KBM-7 (cell line): ENCODE measurements at regions not wholly inside any gene's neighbourhood (a gene's known extent, or its start where the extent isn't known, plus 50 kb on each side); places are given as distances from the start of the nearest gene placed in this dataset.
A peak's percentile ranks its signal among the peaks of the same experiment; 100 is the strongest.

Experiments used
- DNase-seq: peaks from one replicate; pipeline ENCODE4 v3.0.0-alpha.2; 2015
- in situ Hi-C: fragments of 300-500 bp; cut with MboI; formaldehyde crosslinking; loops from 2 replicates; pipeline ENCODE4 v1.14.3; 2020; ENCODE audit warnings: low sequenced_read_pairs, low pct_unique_long_range_greater_than_20kb, mixed read lengths

DNA sequence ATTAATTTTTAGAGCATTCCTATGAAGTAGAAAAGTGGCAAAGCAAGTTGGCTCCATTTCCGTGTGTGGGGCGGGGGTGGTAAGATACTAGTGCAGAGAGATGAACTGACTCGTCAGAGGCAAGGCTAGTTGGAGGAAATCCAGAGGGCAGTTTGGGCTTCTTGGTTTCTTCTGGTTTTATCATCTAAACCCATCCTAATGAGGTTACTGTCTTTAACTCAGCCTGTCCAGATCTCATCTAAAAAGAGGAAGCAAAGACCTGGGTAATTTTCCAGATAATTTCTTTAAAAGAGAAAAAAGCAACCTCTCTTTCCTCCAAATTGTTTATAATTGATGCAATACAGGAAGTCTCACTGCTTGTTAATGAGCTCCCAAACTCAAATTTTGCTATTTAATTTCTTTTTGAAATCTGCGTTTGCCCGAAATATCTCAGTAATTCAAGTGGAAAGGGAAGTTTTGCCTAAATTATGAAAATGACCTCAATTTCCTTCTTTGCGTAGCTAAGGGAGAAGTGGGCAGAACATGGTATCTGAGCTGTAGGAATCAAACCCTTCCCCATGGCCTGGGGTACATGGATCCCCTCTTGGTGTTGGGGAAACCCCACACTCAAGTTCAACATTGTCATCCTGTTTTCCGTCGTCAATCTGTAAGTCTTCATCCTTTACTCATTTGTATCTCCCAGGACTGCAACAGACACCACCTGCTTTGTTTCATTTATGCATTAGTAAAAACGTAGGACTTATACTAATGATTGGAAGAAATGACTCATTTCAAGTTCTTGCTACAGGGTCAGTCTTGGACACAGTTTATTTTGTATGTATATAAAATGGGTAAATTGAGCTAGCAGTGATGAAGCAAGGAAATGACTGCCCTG lies 89.1 kb upstream of the KLF7 start:
- in situ Hi-C loops = no loop called here
- DNase-seq = peak; percentile 68

DNA sequence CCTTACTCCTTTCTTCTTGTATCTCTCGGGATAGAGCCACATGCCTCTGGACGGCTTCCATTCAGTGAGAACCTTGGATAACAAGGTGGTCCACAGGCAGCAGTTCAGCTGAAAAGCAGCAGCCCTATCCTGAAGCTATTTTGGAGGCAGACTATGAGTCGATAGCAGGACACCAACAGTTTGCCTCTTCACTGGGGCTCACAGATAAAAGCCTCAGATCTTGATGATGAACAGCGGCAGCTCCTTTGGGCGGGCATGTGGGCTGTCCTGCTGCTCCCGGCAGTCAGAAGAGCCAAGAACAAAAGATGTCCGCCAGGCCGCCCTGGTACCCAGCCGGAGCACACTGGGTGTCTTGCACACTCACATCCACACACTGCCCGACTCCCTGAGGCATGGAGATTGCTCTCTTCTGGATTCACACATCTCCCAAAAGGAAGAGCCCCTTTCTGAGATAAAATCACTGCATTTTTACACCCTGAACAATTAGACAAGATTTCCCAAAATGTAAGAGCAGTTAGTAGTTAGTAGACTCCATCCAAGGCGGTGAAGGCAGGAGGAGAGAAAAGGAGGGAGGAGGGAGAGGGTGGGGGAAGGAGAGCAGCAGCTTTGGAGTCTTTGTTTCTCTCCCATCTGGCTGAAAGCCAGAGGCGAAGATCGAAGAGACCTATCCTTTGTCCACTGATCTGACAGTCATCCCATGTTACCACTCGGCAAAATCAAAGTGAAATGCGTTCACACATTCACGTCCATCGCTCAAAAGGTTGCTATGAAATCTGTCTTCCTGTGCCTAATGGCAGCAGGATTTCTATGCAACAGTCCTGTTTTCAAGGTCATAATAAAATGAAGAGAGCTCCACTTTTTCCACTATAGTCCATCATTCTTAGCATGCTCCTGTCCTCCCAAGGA lies 90.1 kb upstream of the KLF7 start:
- in situ Hi-C loops = no loop called here
- DNase-seq = no peak

DNA sequence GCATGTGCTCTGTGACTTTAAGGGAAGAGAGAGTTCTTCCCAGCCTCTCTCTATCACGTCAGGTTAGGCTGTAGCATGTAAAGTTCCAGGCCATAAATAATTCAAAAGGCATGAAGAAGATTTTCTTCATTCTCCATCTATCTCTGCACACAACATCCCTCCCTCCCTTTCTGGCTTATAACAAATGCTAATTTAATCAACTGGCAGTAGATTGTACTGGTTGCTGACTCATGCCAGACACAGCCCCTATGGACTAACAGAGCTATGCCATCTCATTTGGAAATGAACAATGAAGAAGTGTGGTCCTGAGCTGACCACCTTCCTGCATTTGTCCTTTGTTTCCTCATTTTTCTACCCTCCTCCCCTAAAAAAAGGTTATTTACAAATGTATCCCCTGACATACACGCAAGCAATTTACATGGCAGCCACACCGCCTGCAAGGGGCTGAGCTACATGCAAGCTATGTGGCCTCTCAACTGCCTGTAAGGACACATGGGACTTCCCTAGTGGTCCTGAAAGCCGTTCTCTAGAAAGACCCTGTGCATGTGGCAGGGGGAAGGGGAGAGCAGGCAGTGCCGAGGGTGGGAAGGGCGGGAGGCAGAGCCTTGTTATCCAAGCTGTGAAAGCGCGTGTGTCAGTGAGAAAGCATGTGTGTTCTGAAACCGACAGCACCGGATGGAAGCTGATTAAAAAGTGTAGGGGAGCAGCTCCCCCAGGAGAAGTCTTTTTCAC lies 90.9 kb upstream of the KLF7 start:
- in situ Hi-C loops = no loop called here
- DNase-seq = no peak

DNA sequence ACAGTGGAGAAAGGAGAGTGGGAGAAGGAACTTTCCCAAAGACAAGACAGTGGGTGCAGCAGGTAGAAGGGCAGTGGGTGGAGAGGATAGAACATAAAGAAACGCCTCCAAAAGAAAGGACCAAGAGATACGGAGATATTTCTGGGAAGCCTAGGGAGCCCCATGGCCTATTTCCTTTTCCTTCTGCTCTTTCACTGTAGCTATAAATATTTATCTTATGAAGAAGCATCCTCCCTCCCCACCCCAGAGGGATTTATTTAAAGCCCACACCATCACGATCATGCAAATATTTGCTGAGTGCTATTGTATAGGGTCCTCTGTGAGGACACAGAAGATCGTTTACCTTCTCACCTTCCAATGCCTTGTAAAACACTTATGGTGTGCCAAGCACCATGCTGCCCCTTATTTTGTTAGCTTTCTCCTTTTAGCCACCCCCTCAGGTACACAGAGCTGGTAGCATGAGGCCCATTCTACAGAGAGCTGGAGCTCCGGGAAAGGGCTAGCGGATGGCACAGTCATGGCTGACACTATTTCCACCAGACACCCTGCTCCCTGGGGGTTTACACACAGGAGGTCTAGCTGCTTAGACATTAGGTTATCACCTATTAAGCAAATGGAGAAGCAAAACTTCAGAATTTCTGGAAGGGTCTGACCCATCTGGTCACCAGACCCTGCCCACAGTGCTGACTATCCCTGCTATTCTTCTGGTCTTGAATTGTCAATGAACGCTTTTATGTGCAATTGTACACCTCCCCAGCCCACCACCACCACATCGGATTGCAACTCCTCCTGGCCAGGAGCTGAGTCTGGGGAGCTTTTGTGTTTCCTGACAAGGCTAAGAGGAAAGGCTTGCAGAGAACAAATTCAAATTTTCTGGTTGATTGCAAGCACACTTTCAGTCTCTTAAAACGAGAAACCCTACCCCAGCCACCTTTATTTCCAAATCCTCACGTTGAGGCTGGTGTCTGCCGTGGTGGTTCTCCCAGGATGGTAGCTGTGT lies 91.8 kb upstream of the KLF7 start:
- in situ Hi-C loops = no loop called here
- DNase-seq = no peak

DNA sequence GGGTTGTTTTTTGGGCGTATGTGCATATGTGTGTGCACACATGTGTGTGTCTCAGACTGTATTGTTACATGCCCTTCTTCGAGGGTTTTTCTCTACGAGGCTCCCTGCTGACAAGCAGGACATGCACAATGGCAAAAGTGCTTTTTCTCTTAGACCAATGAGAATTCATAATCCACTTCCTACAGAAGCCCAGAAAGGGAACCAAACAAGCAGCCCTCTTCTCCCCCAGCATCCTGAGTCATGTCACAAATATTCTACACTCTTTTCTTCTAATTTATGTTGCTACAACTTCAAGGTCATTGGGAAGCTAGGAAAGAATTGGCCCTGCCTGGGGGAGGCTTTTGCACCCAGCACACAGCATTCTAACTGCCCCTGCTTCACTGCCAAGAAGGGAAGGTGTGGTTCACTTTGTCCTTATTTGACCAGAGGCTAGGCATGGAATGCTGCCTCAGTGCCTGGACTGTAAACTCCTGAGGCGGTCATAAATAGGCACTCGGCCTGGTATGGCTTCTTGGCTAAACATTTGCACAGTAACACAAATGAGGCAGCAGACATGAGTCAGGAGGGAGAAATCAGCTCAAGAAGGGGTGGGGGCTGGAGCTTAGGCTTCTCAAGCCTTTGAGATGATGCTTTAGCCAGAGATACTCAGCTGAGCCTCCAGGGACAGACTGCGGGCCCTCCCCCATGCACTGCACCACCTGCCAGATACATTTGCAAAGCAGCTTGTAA lies 92.7 kb upstream of the KLF7 start:
- peak; percentile 13 for DNase-seq
- in situ Hi-C loops = no loop called here

DNA sequence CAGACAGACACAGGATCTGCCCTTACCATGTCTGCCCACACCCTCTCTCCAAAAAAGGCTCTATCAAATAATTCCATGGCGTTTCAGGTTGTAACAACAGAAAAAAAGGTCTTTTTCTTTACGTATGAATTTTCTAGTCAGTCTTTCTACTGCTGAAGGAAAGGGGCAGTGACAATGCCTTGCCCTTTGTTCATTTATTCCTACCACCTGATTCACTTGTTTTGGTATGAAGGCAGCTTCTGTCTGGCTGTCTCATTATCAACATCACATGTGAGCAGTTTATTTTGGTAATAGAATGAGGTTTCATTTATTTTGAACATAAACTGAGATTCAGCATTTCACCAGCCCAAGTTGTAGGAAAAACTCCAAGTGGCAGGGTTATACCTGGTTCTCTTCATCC lies 94.3 kb upstream of the KLF7 start:
- no peak for DNase-seq
- in situ Hi-C loops = no loop called here

DNA sequence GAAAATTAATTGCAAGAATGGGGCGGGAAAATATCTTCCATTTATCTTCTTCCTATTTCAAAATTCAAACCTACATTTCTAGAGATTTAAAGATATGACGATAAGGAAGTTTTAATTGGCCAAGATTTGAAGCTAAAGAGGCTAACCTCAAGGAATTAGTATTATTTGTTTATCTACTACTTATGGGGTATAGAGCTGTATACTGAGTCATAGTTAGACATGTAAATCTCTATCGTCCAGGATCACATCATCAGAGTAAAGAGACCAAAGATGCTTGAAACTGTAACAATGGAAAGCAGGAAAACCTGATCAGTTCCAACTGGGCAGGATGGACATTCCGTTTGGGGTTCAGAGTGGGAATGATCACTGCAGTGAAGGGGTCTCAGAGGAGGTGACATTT lies 95.2 kb upstream of the KLF7 start:
- no peak for DNase-seq
- in situ Hi-C loops = no loop called here

DNA sequence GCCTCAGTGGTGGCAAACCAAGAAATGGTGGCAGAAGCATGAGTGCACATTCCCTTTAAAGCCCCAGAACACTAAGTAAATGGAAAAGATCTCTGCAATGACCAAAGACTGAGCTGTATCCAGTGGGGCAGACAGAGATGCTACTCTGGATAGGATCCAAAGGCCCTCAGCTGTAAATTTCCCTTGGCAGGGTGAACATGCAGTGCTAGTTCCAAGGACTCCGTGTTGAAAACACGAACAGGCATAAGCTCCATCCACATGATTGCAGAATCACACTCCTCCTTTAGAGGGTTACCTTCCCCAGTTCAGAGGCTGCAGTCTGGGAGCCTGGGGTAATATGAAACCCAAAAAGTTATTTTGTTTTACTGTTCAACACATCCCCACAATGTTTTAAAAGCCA lies 98.6 kb upstream of the KLF7 start:
- no peak for DNase-seq
- in situ Hi-C loops = no loop called here

DNA sequence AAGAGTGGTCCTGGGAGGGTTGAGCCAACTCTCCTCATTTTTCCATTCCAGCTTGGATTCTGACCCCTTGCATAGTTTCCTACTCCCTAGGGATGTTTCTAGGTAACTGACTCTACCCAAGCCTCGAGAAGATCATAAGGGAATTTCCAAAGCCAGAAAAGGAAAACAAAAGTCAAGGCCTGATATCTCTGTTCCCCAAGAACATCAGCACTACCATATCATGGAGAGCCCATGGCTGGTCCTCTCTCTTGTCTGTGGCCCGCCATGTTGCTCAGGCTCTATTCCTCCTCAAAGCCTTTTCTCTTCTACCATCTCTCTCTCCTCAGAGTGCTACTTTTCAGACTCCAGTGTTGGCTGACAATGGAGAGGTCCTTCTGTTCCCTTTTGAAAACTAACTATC lies 99.6 kb upstream of the KLF7 start:
- no peak for DNase-seq
- in situ Hi-C loops = no loop called here

DNA sequence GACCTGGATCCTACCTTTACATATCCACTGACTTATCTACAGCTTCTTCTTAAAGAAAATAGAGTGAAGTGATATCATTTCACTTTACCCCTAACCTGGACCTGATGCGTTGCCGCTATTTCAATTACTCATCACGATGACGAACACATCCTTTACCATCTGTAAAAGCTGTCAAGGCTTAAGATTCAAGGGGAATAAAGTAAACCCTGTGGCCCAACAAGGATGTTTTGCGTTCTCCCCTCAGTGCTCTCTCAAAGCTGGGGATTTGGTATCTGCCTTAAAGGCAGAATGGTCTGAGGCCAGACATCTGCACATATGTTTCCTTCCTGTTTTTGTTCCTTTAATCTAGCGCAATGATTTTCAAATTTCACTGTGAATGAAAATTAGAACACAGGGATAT lies 100.1 kb upstream of the KLF7 start:
- peak; percentile 48 for DNase-seq
- in situ Hi-C loops = no loop called here

DNA sequence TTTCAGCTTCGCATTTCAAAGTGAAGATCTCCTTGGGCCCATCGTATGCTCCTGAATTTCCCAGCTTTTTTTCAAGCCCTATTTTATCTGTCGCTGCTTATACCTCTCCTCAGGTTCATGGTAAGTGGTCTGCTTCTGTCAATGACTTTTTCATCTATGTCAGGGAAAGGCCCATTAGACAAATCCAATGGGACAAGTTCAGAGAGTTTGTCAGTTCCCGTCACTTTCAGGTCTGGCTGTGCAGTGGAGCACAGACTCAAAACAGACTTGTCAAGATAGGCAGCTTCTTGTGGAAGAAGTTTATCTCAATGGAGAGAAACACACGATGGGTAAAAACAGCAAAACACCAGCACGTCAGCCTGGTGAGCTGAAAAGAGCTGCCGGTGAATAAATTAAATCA lies 100.9 kb upstream of the KLF7 start:
- DNase-seq = no peak
- in situ Hi-C loops = no loop called here

DNA sequence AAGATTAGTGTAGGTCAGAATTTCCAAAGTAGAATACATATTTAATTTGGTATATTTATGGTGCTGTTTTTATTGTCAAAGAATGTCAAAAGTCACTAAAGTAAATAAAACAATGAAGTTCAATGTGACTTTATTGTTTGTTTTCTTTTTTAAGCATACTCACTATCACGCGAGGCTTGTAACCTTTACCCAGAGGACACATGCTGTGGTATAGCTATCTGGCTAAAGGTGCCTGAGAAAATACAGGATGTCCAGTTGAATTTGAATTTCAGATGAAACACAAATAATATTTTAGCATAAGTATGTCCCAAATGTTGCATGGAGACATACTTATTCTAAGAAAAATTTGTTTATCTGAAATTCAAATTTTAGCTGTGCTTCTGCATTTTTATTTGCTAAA lies 103.3 kb upstream of the KLF7 start:
- in situ Hi-C loops = no loop called here
- DNase-seq = no peak

DNA sequence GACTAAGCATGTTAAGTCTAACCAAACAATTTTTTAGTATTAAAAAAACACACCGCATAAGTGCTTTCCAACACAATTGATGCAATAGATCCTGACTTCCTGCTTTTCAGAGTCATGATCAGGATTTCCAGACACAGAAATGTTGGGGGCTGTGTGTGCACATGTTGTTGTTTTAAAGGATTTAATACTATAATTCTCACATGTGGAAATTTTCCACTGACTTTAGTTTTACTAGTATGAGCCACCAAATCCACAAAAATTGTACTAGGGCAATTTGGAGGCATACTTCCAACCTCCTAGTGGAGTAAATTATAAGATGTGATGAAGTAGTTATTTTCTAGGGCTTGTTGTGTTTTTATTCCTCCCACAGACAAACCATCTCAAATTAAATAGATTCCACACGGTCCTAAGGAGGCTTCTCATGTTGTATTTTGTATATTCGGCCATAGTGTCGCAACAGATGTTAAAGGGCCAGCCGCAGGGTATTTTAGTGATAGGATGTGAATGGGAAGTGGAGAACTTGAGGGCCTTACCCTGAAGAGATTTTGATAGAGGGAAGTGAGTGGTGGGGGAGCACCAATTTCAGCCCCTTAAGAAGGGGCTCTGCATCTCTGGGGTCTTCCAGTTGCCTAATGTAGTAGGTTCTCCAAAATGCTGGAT lies 108.9 kb upstream of the KLF7 start:
- DNase-seq = no peak
- in situ Hi-C loops = no loop called here

DNA sequence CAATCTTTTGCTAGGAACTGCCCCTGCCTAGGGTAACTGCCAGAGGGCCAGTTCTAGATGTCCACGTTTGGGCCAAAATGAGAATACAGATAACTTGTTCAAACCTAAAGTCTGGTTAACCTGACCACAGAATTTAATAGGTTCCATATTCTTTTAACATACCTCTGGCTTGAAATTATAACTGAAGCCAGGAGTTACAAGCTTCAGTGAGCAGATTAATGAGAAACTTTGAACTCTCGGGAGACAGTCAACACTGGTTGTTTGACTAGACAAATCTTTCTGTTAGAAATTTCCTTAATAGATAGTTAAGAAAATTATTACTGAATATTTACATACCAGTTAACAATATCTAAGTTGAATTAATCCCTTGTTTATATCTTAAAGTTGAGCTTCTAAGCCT lies 110.0 kb upstream of the KLF7 start:
- DNase-seq = no peak
- in situ Hi-C loops = no loop called here

DNA sequence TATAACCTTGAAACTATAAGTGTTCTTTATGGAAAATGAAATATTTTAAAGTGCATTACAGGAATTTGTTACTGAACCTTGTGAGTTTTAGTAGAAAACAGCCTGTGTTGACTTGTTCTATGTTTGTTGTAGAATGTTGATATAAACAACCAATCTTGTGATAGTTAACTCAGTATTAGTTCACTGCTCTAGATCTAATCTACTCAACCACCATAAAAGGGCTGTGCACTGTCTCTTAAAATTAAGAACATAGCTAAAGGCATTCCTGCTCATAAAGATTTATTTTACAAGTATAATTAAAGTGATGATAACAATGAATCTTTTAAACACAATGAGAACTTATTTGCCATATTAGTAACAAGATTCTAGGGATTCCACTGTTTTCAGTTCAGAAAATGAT lies 110.5 kb upstream of the KLF7 start:
- DNase-seq = no peak
- in situ Hi-C loops = no loop called here

DNA sequence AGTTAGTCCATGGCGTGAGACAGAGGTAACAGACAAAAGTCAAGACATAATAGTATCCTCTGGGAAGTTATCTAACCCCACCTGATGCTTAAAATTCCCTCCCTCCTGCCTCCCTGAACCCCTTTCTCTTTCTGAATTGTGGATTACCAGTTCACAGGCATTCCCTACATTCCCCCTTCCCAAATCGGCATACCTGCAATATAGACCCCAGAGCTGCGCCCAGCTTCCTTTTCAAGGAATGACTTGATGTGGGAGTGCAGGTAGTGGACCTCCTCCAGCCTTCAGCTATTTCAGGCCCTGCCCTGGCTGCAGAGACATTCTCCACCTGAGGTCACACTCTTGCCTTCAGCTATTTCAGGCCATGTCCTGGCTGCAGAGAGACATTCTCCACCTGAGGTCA lies 111.1 kb upstream of the KLF7 start:
- in situ Hi-C loops = no loop called here
- no peak for DNase-seq

DNA sequence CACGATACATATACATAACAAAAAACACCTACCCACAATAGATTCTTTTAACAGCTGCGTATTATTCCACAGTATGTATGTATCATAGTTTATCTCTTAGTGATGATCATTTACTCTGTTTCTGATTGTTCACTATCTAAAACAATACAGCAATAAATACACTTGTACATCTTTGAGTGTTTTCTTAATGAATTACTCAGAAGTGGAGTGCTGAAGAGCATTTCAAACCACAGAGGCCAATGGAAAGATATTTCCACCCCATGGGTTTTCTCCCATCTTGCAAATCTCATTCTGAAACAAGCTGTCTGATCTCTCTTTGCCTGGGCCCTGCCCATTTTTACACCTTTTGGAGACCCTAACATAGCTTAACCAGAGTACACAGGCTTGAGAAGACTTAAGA lies 113.8 kb upstream of the KLF7 start:
- in situ Hi-C loops = no loop called here
- no peak for DNase-seq

DNA sequence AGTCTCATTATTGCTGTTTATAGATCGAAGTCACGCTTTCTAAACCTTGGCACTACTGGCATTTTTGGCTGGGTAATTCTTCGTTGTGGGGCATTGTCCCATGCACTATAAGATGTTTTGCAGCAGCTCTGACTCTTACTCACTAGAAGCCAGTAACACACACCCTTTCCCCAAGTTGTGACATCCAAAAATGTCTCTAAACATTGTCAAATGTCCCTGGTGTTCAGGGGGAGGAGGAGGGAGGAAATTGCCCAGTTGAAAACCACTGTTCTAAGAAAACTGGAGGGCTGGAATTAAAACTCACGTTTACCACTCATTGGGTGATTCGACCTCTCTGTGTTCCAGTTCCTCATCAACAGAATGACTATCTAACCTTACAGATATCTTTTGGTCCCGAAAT lies 115.7 kb upstream of the KLF7 start:
- in situ Hi-C loops = no loop called here
- DNase-seq = no peak
